Erythroblast (primary cell): ENCODE measurements at regions not wholly inside any gene's neighbourhood (a gene's known extent, or its start where the extent isn't known, plus 50 kb on each side); places are given as distances from the start of the nearest gene placed in this dataset.

ENCODE experiments used
- DNase-seq, 2 experiments: peaks; one replicate each; lab custom pipeline; 2025; lab: John Stamatoyannopoulos, UW
- GATA1 ChIP-seq: IDR thresholded peaks from 2 replicates; pipeline ENCODE4 v1.6.1; 2011; ENCODE audit warnings: low read depth, mild to moderate bottlenecking, control low read depth, low read length, moderate library complexity
- POLR2A ChIP-seq: IDR thresholded peaks from 2 replicates; pipeline ENCODE4 v1.6.1; 2011; ENCODE audit warnings: mild to moderate bottlenecking, low read length

DNA sequence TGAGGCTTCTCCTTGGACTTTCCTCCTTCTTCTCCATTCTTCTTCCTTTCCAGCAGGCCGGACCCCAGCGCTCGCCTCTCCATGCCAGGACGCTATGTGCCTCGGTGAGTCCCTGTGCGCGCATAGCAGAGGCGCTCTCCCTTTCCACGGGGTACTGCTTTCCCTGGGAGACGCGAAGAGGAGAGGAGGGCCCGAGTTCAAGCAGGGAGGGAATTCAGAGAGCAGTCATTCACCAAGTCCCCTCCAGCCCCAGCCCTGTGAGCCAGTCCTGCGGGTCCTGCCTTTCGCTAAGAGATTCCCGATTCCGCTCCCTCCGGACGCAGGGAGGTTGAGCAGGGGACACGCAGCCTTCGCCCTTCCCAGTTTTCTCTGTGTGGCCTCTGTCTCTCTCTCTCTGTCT lies 160.4 kb downstream of the EFNB2 start:
- TF ChIP-seq GATA1 (no peak), POLR2A (no peak)
- DNase-seq = no peak

- DNase-seq = no peak
- TF ChIP-seq GATA1 (no peak), POLR2A (no peak)
These were observed 160.8 kb downstream of the EFNB2 start for GRCh38 chr13:106374631-106375030.

DNA sequence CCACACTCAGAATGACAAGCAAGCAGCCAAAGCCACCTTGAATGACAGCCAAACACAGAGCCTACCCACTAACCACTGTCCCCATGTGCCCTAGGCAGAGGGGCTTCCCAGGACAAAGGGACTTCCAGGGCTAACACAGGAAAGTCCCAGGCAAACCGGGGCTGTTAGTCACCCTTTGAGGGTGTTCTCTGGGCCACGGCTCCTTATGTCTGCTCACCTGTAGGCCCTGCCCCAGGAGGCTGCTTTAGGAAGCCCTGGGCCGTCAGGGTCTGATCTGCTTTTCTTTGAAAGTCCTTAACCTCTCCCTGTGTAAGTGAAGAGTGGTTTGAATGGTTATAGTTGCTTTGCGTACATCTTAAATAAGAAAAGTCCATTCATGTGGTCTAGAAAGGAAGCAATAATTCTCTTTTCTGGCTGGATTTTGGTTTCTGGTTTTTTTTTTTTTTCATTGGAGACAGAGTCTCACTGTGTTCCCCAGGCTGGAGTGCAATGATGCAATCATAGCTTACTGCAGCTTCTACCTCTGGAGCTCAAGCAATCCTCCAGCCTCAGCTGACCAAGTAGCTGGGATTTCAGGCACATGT lies 161.4 kb downstream of the EFNB2 start:
- TF ChIP-seq GATA1 = no peak
- no peak for TF ChIP-seq POLR2A
- DNase-seq = no peak

DNA sequence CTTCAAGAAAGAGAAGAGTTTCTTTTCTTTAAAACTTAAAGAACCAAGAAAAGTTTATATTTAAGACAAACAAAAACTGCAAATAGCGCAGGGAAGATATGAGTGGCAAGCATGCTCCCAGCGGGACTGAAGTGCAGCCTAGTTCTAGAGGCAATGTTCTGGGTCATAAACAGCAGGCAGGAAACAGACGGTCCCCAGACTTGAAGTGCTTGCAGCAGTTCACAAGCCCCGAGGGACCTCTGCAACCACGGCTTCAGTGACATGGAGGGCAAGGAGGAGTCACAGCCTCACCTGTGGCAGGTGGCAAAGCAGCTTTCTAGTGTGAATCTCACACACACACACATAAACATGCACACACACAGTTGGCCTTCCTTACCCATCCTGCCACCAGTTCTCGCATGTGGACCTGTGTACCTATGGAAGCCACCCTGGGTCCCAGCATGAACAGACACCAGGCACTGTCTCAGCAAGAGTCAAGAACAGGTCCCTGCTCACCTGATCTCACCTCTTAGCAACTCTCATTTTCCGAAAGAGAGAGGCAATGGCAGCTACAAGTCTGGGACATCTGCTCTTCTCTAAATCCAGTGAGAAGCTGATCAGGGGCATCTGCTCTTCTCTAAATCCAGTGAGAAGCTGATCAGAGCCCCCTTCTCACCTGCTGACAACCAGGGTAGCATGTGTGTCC lies 162.0 kb downstream of the EFNB2 start:
- no peak for DNase-seq
- TF ChIP-seq GATA1 (no peak), POLR2A (no peak)

DNA sequence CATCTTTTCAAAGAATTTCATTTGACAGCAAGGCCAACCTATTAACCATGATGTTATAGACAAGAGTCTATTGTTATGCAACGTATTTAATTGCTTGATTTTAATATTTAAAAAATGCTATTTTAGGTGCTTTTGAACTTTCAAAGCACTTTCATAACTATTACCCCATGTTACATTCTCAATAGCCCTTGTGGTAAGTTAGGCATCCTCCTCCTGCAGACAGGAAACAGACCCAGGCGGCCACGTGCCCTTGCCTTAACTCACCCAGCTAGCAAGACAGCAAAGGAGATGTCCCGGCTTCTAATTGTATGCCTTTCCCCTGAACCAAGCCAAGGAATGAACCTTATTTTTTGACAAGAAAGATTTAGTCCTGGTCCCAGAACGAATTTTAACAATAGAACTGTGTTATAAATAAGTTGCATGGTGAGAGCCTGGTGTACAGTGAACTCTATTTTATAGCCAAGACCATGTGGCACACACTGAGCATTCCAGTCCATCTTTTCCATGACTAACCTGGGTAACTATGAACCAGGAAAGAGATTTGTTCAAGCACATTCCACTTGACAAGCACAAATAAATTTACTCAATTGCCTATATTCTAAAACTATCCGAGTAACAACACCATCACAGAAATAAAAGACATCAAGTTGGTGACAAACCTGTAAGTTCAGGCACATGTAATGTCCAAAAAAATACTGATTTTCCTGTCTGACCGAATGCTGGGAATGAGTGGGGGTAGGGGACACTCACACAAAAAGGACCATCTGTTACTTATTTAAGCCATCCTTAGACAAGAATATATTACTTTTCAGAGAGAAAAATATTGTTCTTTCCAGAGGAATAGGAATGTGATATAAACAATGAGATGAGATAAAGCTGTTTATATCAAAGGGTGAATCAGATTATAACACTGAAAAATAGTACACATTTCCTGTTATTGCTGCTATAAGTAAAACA lies 163.0 kb downstream of the EFNB2 start:
- DNase-seq = no peak
- no peak for TF ChIP-seq GATA1
- TF ChIP-seq POLR2A = no peak

- no peak for TF ChIP-seq POLR2A
- TF ChIP-seq GATA1 = no peak
- no peak for DNase-seq
These were observed 164.4 kb downstream of the EFNB2 start for GRCh38 chr13:106371024-106371423.

GRCh38 chr13:106369858-106370257 lies 165.6 kb downstream of the EFNB2 start:
- TF ChIP-seq POLR2A (no peak), GATA1 (no peak)
- DNase-seq = no peak

GRCh38 chr13:106369091-106369490 lies 166.4 kb downstream of the EFNB2 start:
- DNase-seq = no peak
- TF ChIP-seq GATA1 (no peak), POLR2A (no peak)

- no peak for DNase-seq
- TF ChIP-seq POLR2A (no peak), GATA1 (no peak)
These were observed 168.0 kb downstream of the EFNB2 start for GRCh38 chr13:106367361-106367971.

GRCh38 chr13:106362707-106363106 lies 172.8 kb downstream of the EFNB2 start:
- TF ChIP-seq GATA1 (no peak), POLR2A (no peak)
- no peak for DNase-seq

DNA sequence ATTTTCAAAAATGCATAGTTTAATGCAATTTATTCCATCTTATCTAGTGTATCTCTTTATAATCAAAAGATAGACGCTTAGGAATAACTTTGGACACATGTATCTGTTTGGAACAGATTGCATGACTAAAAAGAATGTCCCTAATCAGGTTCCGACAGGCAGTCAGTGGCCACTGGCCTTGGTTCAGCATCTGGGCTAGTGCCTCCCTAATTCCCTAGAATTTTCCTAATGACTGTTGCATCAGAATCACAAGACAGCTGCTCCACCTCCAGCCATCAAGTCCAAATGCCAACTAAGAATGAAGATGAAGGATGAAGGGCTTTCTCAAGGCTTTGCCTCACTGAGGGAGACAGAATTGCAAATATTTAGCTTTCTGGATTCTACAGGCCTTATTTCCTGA lies 173.8 kb downstream of the EFNB2 start:
- TF ChIP-seq POLR2A (no peak), GATA1 (no peak)
- DNase-seq = no peak

GRCh38 chr13:106357198-106357597 lies 178.3 kb downstream of the EFNB2 start:
- DNase-seq = no peak
- TF ChIP-seq GATA1 (no peak), POLR2A (no peak)

- TF ChIP-seq GATA1 (no peak), POLR2A (no peak)
- DNase-seq = no peak
These were observed 179.6 kb downstream of the EFNB2 start for GRCh38 chr13:106355866-106356265.
